T-helper 1 cell treated with Interleukin-12 subunit alpha and Interleukin-12 subunit beta and Interleukin-4 antibody, amounts not matched to agents 30 μg/mL and 1 μg/mL, for 36 hours (primary cell): ENCODE measurements at regions not wholly inside any gene's neighbourhood (a gene's known extent, or its start where the extent isn't known, plus 50 kb on each side); places are given as distances from the start of the nearest gene placed in this dataset.

Experiments
- H3K27ac Mint-ChIP-seq: one replicate; pipeline ENCODE4 v1.8.0; 2021; ENCODE audit warnings: mild to moderate bottlenecking, mixed read lengths
- H3K27me3 Mint-ChIP-seq: one replicate; pipeline ENCODE4 v1.8.0; 2021; ENCODE audit warnings: low read depth, mixed read lengths
- H3K36me3 Mint-ChIP-seq: one replicate; pipeline ENCODE4 v1.8.0; 2021; ENCODE audit warnings: low read depth, mixed read lengths
- H3K4me1 Mint-ChIP-seq: one replicate; pipeline ENCODE4 v1.8.0; 2021; ENCODE audit warnings: low read depth, mixed read lengths
- H3K4me3 Mint-ChIP-seq: one replicate; pipeline ENCODE4 v1.8.0; 2021; ENCODE audit warnings: mild to moderate bottlenecking, moderate library complexity, mixed read lengths
- H3K9me3 Mint-ChIP-seq: one replicate; pipeline ENCODE4 v1.8.0; 2021; ENCODE audit warnings: mixed read lengths

DNA sequence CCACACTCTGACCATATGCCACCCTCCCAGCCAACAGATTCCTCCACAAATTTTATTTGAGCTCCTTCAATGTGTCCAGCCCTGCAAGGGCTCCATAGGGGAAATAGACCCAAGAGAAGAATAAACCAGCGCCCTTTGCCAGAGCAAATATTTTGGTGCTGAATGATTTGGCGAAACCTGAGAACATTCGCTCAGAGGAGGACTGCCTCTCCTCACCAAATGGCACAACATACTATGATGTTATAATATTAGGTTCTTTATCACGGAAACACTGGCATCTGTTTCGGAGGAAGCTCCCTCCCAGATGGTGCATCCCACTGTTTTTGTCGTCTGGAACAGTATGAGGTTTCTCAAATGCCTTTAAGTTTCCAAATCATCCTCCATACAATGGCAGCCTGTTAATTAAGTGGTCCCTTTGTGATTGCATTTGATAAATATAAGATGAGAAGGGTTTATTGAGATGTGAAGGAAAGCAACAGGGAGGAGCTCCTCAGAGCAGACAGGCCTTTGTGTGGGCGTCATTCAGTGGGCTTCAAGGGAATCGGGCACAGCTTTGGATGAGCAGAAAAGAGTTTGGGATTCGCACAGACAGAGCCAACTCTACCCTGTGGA lies 139.1 kb upstream of the ADRA1B start:
- H3K9me3 Mint-ChIP-seq: peaks cover 14% of the 10 kb centered on the region
- H3K36me3 Mint-ChIP-seq: no peaks in the 10 kb centered on the region
- H3K27ac Mint-ChIP-seq: no peak overlapping the region
- peaks cover 17% of the 10 kb centered on the region for H3K4me1 Mint-ChIP-seq
- H3K4me3 Mint-ChIP-seq: no peak overlapping the region
- peaks cover 24% of the 10 kb centered on the region for H3K27me3 Mint-ChIP-seq

GRCh38 chr5:159779481-159779880 lies 136.8 kb upstream of the ADRA1B start:
- no peak overlapping the region for H3K4me3 Mint-ChIP-seq
- peaks cover 17% of the 10 kb centered on the region for H3K27me3 Mint-ChIP-seq
- no peak overlapping the region for H3K27ac Mint-ChIP-seq
- H3K36me3 Mint-ChIP-seq: no peaks in the 10 kb centered on the region
- peaks cover 5% of the 10 kb centered on the region for H3K4me1 Mint-ChIP-seq
- peaks cover 14% of the 10 kb centered on the region for H3K9me3 Mint-ChIP-seq

DNA sequence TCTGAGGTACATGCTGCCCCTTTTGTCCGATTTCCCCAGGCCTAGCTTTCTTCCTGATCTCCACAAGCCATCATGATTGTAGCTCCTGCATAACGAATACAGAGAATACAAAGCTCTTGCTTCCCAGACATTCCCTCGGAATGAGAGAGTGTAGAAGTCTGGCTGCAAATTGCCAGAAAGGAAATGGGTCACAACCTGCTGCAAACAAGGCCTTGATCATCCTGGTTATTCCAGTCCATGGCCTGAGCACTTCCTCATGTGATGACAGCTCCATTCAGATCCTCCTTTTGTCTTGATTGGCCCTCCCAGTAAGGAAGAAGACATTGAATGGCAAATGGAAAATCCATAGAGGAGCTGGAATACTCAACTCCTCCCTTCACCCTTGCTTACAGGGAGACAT lies 136.0 kb upstream of the ADRA1B start:
- peaks cover 3% of the 10 kb centered on the region for H3K4me1 Mint-ChIP-seq
- peaks cover 14% of the 10 kb centered on the region for H3K9me3 Mint-ChIP-seq
- peaks cover 10% of the 10 kb centered on the region for H3K27me3 Mint-ChIP-seq
- H3K36me3 Mint-ChIP-seq: no peaks in the 10 kb centered on the region
- no peak overlapping the region for H3K27ac Mint-ChIP-seq
- no peak overlapping the region for H3K4me3 Mint-ChIP-seq

DNA sequence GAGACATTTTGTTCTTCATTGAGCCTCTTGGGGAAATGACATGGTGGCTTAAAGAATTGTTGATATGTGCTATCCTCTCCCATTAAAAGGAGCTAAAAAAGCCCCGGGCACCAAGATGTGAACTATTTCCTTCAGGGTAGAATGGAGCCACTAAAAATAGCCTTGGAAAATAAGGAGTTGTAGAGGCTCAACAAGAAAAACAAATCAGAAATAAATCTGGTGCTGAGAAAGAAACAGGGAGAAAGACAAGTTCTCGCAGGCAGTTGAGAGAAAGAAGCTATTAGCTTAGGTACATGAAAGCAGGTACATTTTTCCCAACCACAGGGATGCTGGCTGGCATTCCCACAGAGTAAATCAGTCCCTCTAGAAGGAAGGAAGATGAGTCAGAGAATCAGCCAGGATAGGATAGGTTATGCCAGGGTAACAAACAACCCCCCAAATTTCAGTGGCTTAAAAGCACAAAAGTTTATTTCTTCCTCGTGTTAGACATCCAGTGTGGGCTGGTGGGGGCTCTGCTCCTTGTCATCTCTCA lies 134.6 kb upstream of the ADRA1B start:
- peaks cover 14% of the 10 kb centered on the region for H3K9me3 Mint-ChIP-seq
- no peak overlapping the region for H3K27ac Mint-ChIP-seq
- no peaks in the 10 kb centered on the region for H3K36me3 Mint-ChIP-seq
- H3K4me3 Mint-ChIP-seq: no peak overlapping the region
- peaks cover 17% of the 10 kb centered on the region for H3K27me3 Mint-ChIP-seq
- H3K4me1 Mint-ChIP-seq: no peaks in the 10 kb centered on the region

DNA sequence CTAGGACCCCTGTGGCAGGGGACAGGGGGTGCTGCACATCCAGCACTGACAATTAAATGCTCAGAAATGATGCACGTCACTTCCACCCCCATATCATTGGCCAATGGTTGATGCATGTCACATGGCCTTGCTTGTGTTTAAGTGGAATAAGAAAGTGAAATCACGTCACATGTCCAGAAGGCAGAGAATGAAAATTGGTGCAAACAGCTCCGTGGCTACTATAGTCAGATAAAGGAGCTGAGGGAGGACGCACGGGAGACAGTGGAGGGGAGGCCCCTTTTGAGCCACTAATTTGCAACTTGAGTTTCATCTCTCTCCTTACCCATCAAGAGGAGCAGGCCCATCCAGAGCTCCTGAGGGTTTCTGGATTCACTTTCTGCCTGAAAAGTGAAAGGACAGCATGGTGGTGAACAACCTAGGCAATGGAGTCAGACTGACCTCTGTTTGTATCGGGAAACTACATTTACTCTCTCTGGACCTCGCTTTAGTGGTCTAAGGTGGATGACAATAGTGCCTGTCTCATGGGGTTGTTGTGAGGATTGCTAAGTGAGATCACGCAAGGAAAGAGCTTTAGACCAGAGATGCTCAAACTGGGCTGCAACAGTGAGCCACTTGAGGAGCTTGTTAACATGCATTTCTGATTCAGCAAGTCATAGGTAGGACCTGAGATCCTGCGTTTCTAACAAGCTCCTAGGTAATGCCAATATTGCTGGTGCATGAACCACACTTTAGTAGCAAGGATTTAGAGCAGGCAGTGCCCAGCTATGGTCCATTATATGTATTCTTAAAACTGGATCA lies 133.9 kb upstream of the ADRA1B start:
- Mint-ChIP-seq H3K27me3 (peaks cover 17% of the 10 kb centered on the region), H3K36me3 (no peaks in the 10 kb centered on the region), H3K9me3 (peaks cover 14% of the 10 kb centered on the region), H3K27ac (no peak overlapping the region), H3K4me3 (no peak overlapping the region), H3K4me1 (no peaks in the 10 kb centered on the region)

DNA sequence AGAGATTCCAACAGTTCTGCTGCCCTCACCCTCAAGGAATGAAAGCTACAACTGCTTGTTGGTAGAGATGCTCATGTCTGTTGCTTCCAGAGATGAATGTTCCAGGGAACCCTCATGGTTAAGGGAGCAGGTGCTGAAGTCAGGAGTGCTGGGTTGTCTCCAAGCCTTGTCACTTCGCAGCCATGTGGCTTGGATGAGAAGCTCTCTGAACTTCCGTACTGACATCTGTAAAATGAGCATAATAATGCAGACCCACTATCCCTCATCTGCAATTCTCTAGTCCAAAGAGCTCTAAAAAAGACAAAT lies 133.3 kb upstream of the ADRA1B start:
- Mint-ChIP-seq H3K9me3 (peaks cover 11% of the 10 kb centered on the region), H3K4me3 (no peak overlapping the region), H3K27me3 (peaks cover 22% of the 10 kb centered on the region), H3K27ac (no peak overlapping the region), H3K4me1 (no peaks in the 10 kb centered on the region), H3K36me3 (no peaks in the 10 kb centered on the region)

- Mint-ChIP-seq H3K27ac (no peak overlapping the region), H3K27me3 (peaks cover 23% of the 10 kb centered on the region), H3K4me1 (no peaks in the 10 kb centered on the region), H3K36me3 (no peaks in the 10 kb centered on the region), H3K9me3 (peaks cover 10% of the 10 kb centered on the region), H3K4me3 (no peak overlapping the region)
These were observed 132.5 kb upstream of the ADRA1B start for GRCh38 chr5:159783726-159784247.

DNA sequence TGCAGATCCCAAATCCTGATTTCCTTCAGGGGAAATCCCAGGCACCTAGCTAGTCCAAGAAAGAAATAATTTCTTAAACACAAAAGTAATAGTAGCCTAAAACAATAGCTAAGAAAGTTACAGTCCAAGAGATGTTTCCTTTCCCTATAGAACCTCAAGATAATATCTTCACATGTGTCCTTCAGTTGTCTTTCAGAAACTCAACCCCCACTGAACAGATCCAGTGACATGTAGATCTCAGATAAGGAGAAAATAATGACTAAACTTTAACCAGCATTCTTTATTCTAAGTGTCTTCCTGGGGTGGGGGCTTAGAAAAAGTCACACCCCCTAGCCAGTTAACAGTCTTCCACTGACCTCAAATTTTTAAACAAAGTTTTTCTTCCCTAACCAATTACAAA lies 131.3 kb upstream of the ADRA1B start:
- no peak overlapping the region for H3K4me3 Mint-ChIP-seq
- no peaks in the 10 kb centered on the region for H3K36me3 Mint-ChIP-seq
- no peaks in the 10 kb centered on the region for H3K4me1 Mint-ChIP-seq
- H3K27ac Mint-ChIP-seq: no peak overlapping the region
- H3K27me3 Mint-ChIP-seq: peaks cover 23% of the 10 kb centered on the region
- H3K9me3 Mint-ChIP-seq: peaks cover 8% of the 10 kb centered on the region

GRCh38 chr5:159785656-159786055 lies 130.6 kb upstream of the ADRA1B start:
- H3K36me3 Mint-ChIP-seq: no peaks in the 10 kb centered on the region
- no peaks in the 10 kb centered on the region for H3K4me1 Mint-ChIP-seq
- no peak overlapping the region for H3K27ac Mint-ChIP-seq
- H3K27me3 Mint-ChIP-seq: peaks cover 23% of the 10 kb centered on the region
- peaks cover 4% of the 10 kb centered on the region for H3K9me3 Mint-ChIP-seq
- H3K4me3 Mint-ChIP-seq: no peak overlapping the region

DNA sequence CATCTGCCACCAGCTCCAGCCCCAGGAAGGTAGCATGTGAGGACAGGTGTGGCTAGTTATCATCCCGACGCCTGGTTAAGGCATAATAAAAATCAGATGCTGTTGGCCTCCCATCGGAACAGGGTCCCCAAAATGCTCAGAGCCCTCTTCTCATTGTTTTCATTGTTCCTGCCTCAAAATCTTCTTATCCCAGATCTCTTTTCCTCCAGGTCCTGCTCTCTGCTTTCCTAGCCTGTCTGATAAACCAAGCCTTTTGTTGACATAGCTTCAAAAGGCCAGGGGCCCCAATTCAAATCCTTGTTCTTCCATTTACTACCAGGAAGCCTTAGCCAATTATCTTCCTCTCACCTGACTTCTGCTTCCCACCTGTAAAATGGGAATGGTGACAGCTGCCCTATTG lies 130.1 kb upstream of the ADRA1B start:
- Mint-ChIP-seq H3K36me3 (no peaks in the 10 kb centered on the region), H3K4me1 (no peaks in the 10 kb centered on the region), H3K27me3 (peaks cover 23% of the 10 kb centered on the region), H3K4me3 (no peak overlapping the region), H3K27ac (no peak overlapping the region), H3K9me3 (peaks cover 1% of the 10 kb centered on the region)

DNA sequence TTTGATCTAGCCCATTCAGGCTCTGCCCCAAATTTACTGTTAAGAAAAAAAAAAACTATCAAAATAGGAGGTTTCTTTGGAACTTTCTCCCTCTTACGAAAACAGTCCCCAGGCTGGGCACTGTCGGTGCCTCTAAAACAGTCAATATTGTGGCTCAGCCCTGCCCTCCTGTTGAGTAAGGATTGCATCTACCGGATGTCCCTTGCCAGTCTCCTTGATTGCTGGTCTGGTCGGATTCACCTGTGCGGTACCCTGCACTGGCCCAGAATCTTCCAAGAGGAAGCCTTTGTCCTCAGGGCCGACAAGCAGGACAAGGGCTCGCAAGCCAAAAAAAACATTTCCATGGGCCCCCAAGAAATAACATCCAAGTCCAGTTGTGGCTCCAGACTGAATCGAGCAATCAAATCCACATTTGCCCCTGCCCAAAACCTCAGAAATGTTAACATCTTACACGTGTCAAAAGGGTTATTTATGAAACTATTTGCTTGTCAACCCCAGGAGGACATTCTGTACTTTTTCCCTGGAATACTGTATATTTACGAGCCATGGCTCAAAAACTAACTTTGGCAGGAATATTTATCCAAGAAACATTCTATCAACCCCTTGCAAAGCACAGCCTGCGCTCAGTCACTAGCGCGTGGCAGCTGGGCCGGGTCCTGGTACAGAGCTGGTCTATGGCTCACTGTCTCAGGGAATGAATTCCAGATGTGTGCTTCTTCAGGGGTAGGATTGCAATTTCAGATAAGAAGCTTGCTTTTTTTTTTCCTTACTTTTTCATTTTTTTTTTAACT lies 129.2 kb upstream of the ADRA1B start:
- H3K27ac Mint-ChIP-seq: no peak overlapping the region
- no peaks in the 10 kb centered on the region for H3K4me1 Mint-ChIP-seq
- H3K4me3 Mint-ChIP-seq: no peak overlapping the region
- H3K36me3 Mint-ChIP-seq: no peaks in the 10 kb centered on the region
- peaks cover 23% of the 10 kb centered on the region for H3K27me3 Mint-ChIP-seq
- no peaks in the 10 kb centered on the region for H3K9me3 Mint-ChIP-seq

- no peak overlapping the region for H3K27ac Mint-ChIP-seq
- no peaks in the 10 kb centered on the region for H3K36me3 Mint-ChIP-seq
- no peak overlapping the region for H3K4me3 Mint-ChIP-seq
- H3K4me1 Mint-ChIP-seq: no peaks in the 10 kb centered on the region
- H3K27me3 Mint-ChIP-seq: peaks cover 23% of the 10 kb centered on the region
- no peaks in the 10 kb centered on the region for H3K9me3 Mint-ChIP-seq
These were observed 128.4 kb upstream of the ADRA1B start for GRCh38 chr5:159787837-159788236.

GRCh38 chr5:159788835-159789331 lies 127.4 kb upstream of the ADRA1B start:
- H3K27me3 Mint-ChIP-seq: peaks cover 17% of the 10 kb centered on the region
- no peaks in the 10 kb centered on the region for H3K4me1 Mint-ChIP-seq
- no peaks in the 10 kb centered on the region for H3K9me3 Mint-ChIP-seq
- H3K36me3 Mint-ChIP-seq: no peaks in the 10 kb centered on the region
- no peak overlapping the region for H3K4me3 Mint-ChIP-seq
- no peak overlapping the region for H3K27ac Mint-ChIP-seq

DNA sequence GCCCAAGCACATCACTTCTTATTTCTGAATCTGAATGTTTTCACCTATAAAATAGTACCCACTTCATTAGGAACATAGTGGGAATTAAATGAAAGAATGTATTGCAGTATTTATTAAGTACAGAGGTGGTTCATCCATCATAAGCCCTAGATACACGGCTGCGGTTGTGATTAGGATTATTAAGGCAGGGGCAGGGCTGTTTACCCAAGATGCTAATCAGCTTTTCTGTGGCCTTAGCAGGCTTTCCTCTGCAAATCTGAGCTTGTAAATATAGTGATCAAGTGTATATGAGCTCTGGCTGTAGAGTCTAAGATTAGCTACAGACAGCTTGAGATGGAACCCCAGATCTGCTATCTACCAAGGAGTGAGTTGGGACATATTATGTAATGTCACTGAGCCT lies 124.1 kb upstream of the ADRA1B start:
- Mint-ChIP-seq H3K36me3 (no peaks in the 10 kb centered on the region), H3K4me1 (no peaks in the 10 kb centered on the region), H3K4me3 (no peak overlapping the region), H3K9me3 (no peaks in the 10 kb centered on the region), H3K27ac (no peak overlapping the region), H3K27me3 (peaks cover 6% of the 10 kb centered on the region)
